NOMO-1 (cell line): ENCODE measurements at regions not wholly inside any gene's neighbourhood (a gene's known extent, or its start where the extent isn't known, plus 50 kb on each side); places are given as distances from the start of the nearest gene placed in this dataset.

ENCODE experiments used
- DNase-seq, 2 experiments: peaks; one replicate each; lab custom pipeline; 2025; ENCODE audit not compliant: unreplicated experiment in 2 of 2; lab: John Stamatoyannopoulos, UW

GRCh38 chr20:54419531-54419930 is 55.9 kb upstream of the DOK5 start:
- DNase-seq: no peak
